MCF 10A (cell line): ENCODE measurements at regions not wholly inside any gene's neighbourhood (a gene's known extent, or its start where the extent isn't known, plus 50 kb on each side); places are given as distances from the start of the nearest gene placed in this dataset.
"Not testable (repeated sequence)": the region's sequence is repeated elsewhere in the genome, so short reads cannot be mapped to it uniquely, and the experiment has no call there.

Experiments
- BruUV-seq: library from RNA; stranded (reverse); fragments of 400-500 nt; replicated peaks from 2 replicates; lab custom pipeline; 2021; lab: Mats Ljungman, UMichigan
- CTCF ChIA-PET: fragments of 300-600 bp; sonication (Branson Sonifier 250); formaldehyde crosslinking; extraction: SDS; loops from one replicate; lab custom pipeline; 2021; ENCODE audit warnings: antibody characterized with exemption, inconsistent platforms; lab: Yijun Ruan, JAX
- POLR2A ChIA-PET: fragments of 300-600, 350-650 bp; sonication (Branson Sonifier 250); formaldehyde crosslinking; extraction: SDS; loops from one replicate; lab custom pipeline; 2020; ENCODE audit warnings: antibody characterized with exemption, inconsistent platforms; lab: Yijun Ruan, JAX
- DNase-seq: peaks from one replicate; pipeline ENCODE4 v3.0.0-alpha.2; 2018; ENCODE audit not compliant: unreplicated experiment
- H3K27ac Mint-ChIP-seq: one replicate; pipeline ENCODE4 v1.8.0; 2022; ENCODE audit warnings: mild to moderate bottlenecking, low read depth, mixed read lengths; ENCODE audit not compliant: unreplicated experiment
- H3K27me3 Mint-ChIP-seq: one replicate; pipeline ENCODE4 v1.8.0; 2022; ENCODE audit warnings: mixed read lengths; ENCODE audit not compliant: insufficient read depth, unreplicated experiment
- H3K36me3 Mint-ChIP-seq: one replicate; pipeline ENCODE4 v1.8.0; 2022; ENCODE audit warnings: mild to moderate bottlenecking, moderate library complexity, mixed read lengths; ENCODE audit not compliant: insufficient read depth, unreplicated experiment
- H3K4me1 Mint-ChIP-seq: one replicate; pipeline ENCODE4 v1.8.0; 2022; ENCODE audit warnings: mixed read lengths; ENCODE audit not compliant: insufficient read depth, unreplicated experiment
- H3K4me3 Mint-ChIP-seq: one replicate; pipeline ENCODE4 v1.8.0; 2022; ENCODE audit warnings: mild to moderate bottlenecking, moderate library complexity, mixed read lengths; ENCODE audit not compliant: unreplicated experiment
- H3K9me3 Mint-ChIP-seq: one replicate; pipeline ENCODE4 v1.8.0; 2022; ENCODE audit warnings: mixed read lengths; ENCODE audit not compliant: unreplicated experiment
- intact Hi-C: fragments of 100-400 bp; cut with micrococcal nuclease; formaldehyde crosslinking; loops from 2 replicates; pipeline ENCODE4 v1.14.1; 2022
- TF ChIP-seq, protein P1 (sequence below): fragments of 200-600 bp; IDR thresholded peaks from one replicate; pipeline ENCODE4 v1.8.0; 2022; ENCODE audit warnings: antibody characterized with exemption, mild to moderate bottlenecking; ENCODE audit not compliant: unreplicated experiment

DNA sequence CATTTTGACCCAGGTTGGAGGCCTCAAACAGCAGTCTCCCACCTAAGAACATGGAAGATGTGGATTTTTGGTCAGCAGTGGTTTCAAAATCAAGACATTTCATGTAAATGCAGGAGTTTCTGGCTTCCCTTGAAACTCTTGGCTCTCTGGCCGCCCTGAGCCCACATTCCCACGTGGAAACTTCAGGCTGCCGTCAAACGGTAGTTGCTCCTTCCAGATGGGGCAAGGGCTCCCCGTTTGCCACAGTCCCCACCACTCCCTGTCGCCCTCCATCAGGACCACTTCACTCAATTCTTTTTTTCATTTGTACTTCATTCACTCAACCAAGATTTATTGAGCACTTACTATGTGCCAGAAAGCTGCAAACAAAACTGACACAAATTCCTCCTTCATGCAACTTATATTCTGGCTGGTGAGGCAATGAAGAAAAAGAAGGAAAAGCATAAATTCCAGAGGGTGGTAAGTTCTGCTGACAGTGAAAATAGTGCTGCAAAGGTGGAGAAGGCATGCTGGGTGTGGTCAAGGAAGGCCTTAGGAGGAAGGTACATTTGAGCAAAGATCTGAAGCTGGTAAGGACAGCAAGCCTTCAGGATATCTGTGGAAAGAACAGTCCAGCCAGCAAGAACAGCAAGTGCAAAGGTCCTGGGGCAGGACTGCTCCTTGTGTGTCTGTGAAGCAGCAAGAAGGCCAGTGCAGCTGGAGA is 62.9 kb upstream of the PTPN1 start:
- DNase-seq: no peak
- H3K4me1 Mint-ChIP-seq: peaks cover 28% of the 10 kb centered on the region
- POLR2A ChIA-PET: interaction anchor here (0.6 to 1.2 kb wide), 7 partner anchors 13 to 260 kb away, joined by 3 to 4 read pairs (median 3); no protein-coding TSS in a partner anchor
- no peaks in the 10 kb centered on the region for H3K27me3 Mint-ChIP-seq
- no peaks in the 10 kb centered on the region for H3K9me3 Mint-ChIP-seq
- H3K27ac Mint-ChIP-seq: no peak overlapping the region
- CTCF ChIA-PET: interaction anchor here (0.7 to 1.0 kb wide), 2 partner anchors 15 to 245 kb away, joined by 3 read pairs; no protein-coding TSS in a partner anchor
- TF ChIP-seq, protein P1, sequence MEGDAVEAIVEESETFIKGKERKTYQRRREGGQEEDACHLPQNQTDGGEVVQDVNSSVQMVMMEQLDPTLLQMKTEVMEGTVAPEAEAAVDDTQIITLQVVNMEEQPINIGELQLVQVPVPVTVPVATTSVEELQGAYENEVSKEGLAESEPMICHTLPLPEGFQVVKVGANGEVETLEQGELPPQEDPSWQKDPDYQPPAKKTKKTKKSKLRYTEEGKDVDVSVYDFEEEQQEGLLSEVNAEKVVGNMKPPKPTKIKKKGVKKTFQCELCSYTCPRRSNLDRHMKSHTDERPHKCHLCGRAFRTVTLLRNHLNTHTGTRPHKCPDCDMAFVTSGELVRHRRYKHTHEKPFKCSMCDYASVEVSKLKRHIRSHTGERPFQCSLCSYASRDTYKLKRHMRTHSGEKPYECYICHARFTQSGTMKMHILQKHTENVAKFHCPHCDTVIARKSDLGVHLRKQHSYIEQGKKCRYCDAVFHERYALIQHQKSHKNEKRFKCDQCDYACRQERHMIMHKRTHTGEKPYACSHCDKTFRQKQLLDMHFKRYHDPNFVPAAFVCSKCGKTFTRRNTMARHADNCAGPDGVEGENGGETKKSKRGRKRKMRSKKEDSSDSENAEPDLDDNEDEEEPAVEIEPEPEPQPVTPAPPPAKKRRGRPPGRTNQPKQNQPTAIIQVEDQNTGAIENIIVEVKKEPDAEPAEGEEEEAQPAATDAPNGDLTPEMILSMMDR: no peak
- no peak overlapping the region for H3K4me3 Mint-ChIP-seq
- H3K36me3 Mint-ChIP-seq: no peaks in the 10 kb centered on the region
- intact Hi-C loops: no loop called here
- no TSS peak for BruUV-seq

DNA sequence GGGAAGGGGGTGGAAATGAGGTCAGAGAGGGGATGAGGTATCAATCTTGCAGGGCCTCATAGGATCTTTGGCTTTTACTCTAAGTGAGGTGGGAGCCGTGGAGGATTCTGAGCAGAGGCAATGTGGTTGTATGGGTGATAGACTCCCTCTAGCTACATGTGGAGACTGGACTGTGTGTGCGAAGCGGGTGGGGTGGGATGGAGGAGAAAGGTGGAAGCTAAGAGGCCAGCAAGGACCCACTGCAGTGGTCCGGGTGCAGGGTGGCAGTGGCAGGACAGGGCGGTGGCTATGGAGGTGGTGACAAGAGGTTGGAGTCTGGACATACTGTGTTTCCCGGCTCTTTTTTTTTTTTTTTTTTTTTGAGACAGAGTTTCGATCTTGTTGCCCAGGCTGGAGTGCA is 62.4 kb upstream of the PTPN1 start:
- no TSS peak for BruUV-seq
- H3K36me3 Mint-ChIP-seq: no peaks in the 10 kb centered on the region

DNA sequence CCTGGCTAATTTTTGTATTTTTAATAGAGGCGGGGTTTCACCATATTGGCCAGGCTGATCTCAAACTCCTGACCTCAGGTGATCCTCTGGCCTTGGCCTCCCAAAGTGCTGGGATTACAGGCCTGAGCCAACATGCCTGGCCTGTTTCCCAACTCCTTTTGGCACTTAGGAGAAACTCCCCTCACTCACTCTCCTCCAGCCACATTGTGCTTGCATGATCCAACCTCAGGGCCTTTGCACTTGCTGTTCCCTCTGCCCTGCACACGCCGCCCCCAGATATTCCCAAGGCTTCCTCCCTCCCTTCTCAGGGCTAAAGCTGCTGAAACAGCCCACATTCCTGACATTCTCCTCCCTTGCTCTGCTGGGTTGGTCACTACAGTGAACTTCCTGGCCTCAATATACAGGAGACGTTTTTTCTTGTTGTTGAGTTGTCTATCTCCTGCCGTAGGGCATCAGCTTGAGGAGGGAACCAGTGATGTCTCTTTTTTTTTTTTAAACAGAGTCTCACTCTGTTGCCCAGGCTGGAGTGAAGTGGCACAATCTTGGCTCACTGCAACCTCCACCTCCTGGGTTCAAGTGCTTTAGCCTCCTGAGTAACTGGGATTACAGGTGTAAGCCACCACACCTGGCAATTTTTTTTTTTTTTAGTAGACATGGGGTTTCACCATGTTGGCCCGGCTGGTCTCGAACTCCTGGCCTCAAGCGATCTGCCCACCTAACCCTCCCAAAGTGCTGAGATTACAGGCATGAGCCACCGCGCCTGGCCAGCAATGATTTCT is 61.4 kb upstream of the PTPN1 start:
- ChIA-PET POLR2A (interaction anchor here (1.3 to 1.4 kb wide), 2 partner anchors 15 to 18 kb away, joined by 3 to 5 read pairs; no protein-coding TSS in a partner anchor), CTCF (interaction anchor here (0.6 to 0.7 kb wide), 3 partner anchors 14 to 101 kb away, joined by 3 to 4 read pairs (median 3); no protein-coding TSS in a partner anchor)
- BruUV-seq, H3K27me3 Mint-ChIP-seq, H3K9me3 Mint-ChIP-seq, H3K27ac Mint-ChIP-seq, intact Hi-C loops, H3K4me3 Mint-ChIP-seq, H3K36me3 Mint-ChIP-seq: not testable (repeated sequence)
- H3K4me1 Mint-ChIP-seq: peaks cover 28% of the 10 kb centered on the region
- peak; percentile 36 for DNase-seq

More for the DNA sequence above, 62.4 kb upstream of the PTPN1 start:
- TF ChIP-seq, protein P1: no peak
- POLR2A ChIA-PET: interaction anchor here (0.6 to 1.2 kb wide), 6 partner anchors 13 to 255 kb away, joined by 3 to 4 read pairs (median 3); no protein-coding TSS in a partner anchor
- no peaks in the 10 kb centered on the region for H3K9me3 Mint-ChIP-seq
- peaks cover 28% of the 10 kb centered on the region for H3K4me1 Mint-ChIP-seq
- no peak for DNase-seq
- CTCF ChIA-PET: interaction anchor here (0.7 to 1.0 kb wide), 2 partner anchors 14 to 245 kb away, joined by 3 read pairs; no protein-coding TSS in a partner anchor
- no peaks in the 10 kb centered on the region for H3K27me3 Mint-ChIP-seq
- no peak overlapping the region for H3K4me3 Mint-ChIP-seq
- no peak overlapping the region for H3K27ac Mint-ChIP-seq
- intact Hi-C loops: no loop called here

DNA sequence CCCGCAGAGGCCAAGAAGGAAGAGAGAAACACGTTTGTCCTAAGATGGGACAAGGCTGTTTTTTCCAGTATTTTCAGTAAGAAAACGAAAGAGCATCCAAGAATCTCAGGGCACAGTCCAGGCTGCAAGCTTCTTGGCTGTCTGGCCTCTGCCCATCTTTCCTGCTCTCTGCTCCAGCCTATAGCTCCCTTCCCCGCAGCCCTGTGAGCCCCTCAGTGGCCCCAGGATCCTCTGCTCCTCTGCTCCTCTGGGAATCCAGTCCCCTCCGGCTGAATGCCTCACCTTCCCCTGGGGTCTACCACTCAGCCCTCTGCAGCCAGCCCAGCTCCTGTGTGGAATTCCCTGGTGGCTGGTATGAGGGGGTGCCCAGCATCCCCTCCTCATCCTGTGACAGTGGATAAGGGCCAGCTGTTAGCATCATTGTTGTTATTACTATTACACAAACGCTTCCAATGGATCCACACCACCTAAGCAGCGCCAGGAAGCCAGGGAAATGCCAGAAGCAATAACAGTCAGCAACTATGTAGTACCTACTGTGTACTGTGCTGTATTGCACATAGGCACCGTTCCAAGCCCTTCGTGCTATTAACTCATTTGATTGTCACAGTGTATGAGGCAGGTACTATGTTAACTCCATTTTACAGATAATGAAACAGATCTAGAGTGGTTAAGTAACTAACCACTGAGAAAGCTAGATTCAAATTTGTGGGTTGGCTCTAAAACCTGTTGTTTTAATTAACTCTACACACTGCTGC is 60.3 kb upstream of the PTPN1 start:
- Mint-ChIP-seq H3K4me1 (peaks cover 28% of the 10 kb centered on the region), H3K36me3 (no peaks in the 10 kb centered on the region), H3K27ac (no peak overlapping the region), H3K27me3 (no peaks in the 10 kb centered on the region), H3K4me3 (no peak overlapping the region), H3K9me3 (no peaks in the 10 kb centered on the region)
- intact Hi-C loops: loop anchor here (5.0 kb wide), 1 partner anchor 33 kb away; no protein-coding TSS in a partner anchor
- no peak for DNase-seq
- BruUV-seq: no TSS peak
- POLR2A ChIA-PET: interaction anchor here (0.6 to 3.9 kb wide), 8 partner anchors 16 to 263 kb away, joined by 3 to 35 read pairs (median 8); no protein-coding TSS in a partner anchor
- TF ChIP-seq, protein P1: no peak
- CTCF ChIA-PET: interaction anchor here (0.5 to 3.0 kb wide), 9 partner anchors 10 to 532 kb away, joined by 3 to 13 read pairs (median 4); no protein-coding TSS in a partner anchor
